ENCODE measurements at regions not wholly inside any gene's neighbourhood (a gene's known extent, or its start where the extent isn't known, plus 50 kb on each side); places are given as distances from the start of the nearest gene placed in this dataset.
A peak's percentile ranks its signal among the peaks of the same experiment; 100 is the strongest.

GRCh38 chr3:145124900-145125678 is 1035.9 kb downstream of the PLOD2 start:
- Histone ChIP-seq H4K91ac (ENCODE audit: low read length) (no peak overlapping the region), H3K14ac (ENCODE audit: low read length in 2 of 2) (no peak overlapping the region), H3K27ac (ENCODE audit: low read length, poor library complexity, severe bottlenecking) (no peak overlapping the region), H2BK15ac (ENCODE audit: low read depth, poor library complexity, severe bottlenecking) (no peak overlapping the region), H3K4me2 (ENCODE audit: low read length, poor library complexity, severe bottlenecking) (no peak overlapping the region), H2AFZ (ENCODE audit: low read depth, low read length) (no peak overlapping the region), H3K18ac (ENCODE audit: low read depth in 1 of 2, low read length in 2 of 2) (no peak overlapping the region), H3K27me3 (ENCODE audit: control insufficient read depth in 1 of 2, insufficient read depth in 1 of 2, low read length in 2 of 2) (no peaks in the 10 kb centered on the region), H3K23ac (ENCODE audit: low read length in 2 of 2) (no peak overlapping the region), H3K4ac (ENCODE audit: low read depth in 1 of 2, low read length in 2 of 2) (no peak overlapping the region), H3K79me1 (replicated peaks; ENCODE audit: low read length, poor library complexity, severe bottlenecking) (no peaks in the 10 kb centered on the region), H2BK12ac (ENCODE audit: low read length in 2 of 2) (no peak overlapping the region), H3K4me1 (ENCODE audit: control insufficient read depth, insufficient read depth, low read depth, low read length) (no peaks in the 10 kb centered on the region), H3K9me3 (ENCODE audit: control insufficient read depth, low read length) (no peaks in the 10 kb centered on the region), H2BK5ac (ENCODE audit: low read depth, low read length, poor library complexity, severe bottlenecking) (no peak overlapping the region), H3K9ac (ENCODE audit: low read length) (no peak overlapping the region), H4K8ac (ENCODE audit: low read length) (no peak overlapping the region), H3K36me3 (ENCODE audit: control insufficient read depth in 1 of 2, insufficient read depth in 2 of 2, low read depth in 1 of 2, low read length in 2 of 2) (no peaks in the 10 kb centered on the region), H2AK5ac (ENCODE audit: low read length, severe bottlenecking) (no peak overlapping the region), H2BK120ac (ENCODE audit: low read depth, low read length) (no peak overlapping the region), H3K4me3 (ENCODE audit: insufficient read depth in 1 of 2, low read depth in 1 of 2, low read length in 2 of 2) (no peak overlapping the region)
- peak; percentile 11 for DNase-seq
- WGBS = 78% methylated on average over 3 of the region's 4 CpGs

- Histone ChIP-seq H3K4me2 (ENCODE audit: low read length, poor library complexity, severe bottlenecking) (no peak overlapping the region), H3K18ac (ENCODE audit: low read depth in 1 of 2, low read length in 2 of 2) (no peak overlapping the region), H2BK15ac (ENCODE audit: low read depth, poor library complexity, severe bottlenecking) (no peak overlapping the region), H2BK12ac (ENCODE audit: low read length in 2 of 2) (no peak overlapping the region), H3K9ac (ENCODE audit: low read length) (no peak overlapping the region), H2BK5ac (ENCODE audit: low read depth, low read length, poor library complexity, severe bottlenecking) (peak overlapping the region; percentile 66), H2AK5ac (ENCODE audit: low read length, severe bottlenecking) (no peak overlapping the region), H4K91ac (ENCODE audit: low read length) (no peak overlapping the region), H3K27me3 (ENCODE audit: control insufficient read depth in 1 of 2, insufficient read depth in 1 of 2, low read length in 2 of 2) (no peaks in the 10 kb centered on the region), H2BK120ac (ENCODE audit: low read depth, low read length) (no peak overlapping the region), H4K8ac (ENCODE audit: low read length) (no peak overlapping the region), H3K4me1 (ENCODE audit: control insufficient read depth, insufficient read depth, low read depth, low read length) (peaks cover 3% of the 10 kb centered on the region), H3K14ac (ENCODE audit: low read length in 2 of 2) (no peak overlapping the region), H3K4ac (ENCODE audit: low read depth in 1 of 2, low read length in 2 of 2) (no peak overlapping the region), H3K9me3 (ENCODE audit: control insufficient read depth, low read length) (no peaks in the 10 kb centered on the region), H2AFZ (ENCODE audit: low read depth, low read length) (no peak overlapping the region), H3K23ac (ENCODE audit: low read length in 2 of 2) (no peak overlapping the region), H3K4me3 (ENCODE audit: insufficient read depth in 1 of 2, low read depth in 1 of 2, low read length in 2 of 2) (no peak overlapping the region), H3K79me1 (replicated peaks; ENCODE audit: low read length, poor library complexity, severe bottlenecking) (no peaks in the 10 kb centered on the region), H3K27ac (ENCODE audit: low read length, poor library complexity, severe bottlenecking) (no peak overlapping the region), H3K36me3 (ENCODE audit: control insufficient read depth in 1 of 2, insufficient read depth in 2 of 2, low read depth in 1 of 2, low read length in 2 of 2) (no peaks in the 10 kb centered on the region)
- no peak for DNase-seq
- 100% methylated on average over 1 of the region's 2 CpGs for WGBS
These were observed 1027.7 kb downstream of the PLOD2 start for GRCh38 chr3:145133281-145133680.

GRCh38 chr3:145134738-145135137 is 1026.2 kb downstream of the PLOD2 start:
- no peak overlapping the region for H3K18ac ChIP-seq (ENCODE audit: low read depth in 1 of 2, low read length in 2 of 2)
- no peak overlapping the region for H2BK5ac ChIP-seq (ENCODE audit: low read depth, low read length, poor library complexity, severe bottlenecking)
- no peak overlapping the region for H2AFZ ChIP-seq (ENCODE audit: low read depth, low read length)
- H3K23ac ChIP-seq (ENCODE audit: low read length in 2 of 2) = no peak overlapping the region
- WGBS = 100% methylated on average over 1 of the region's 2 CpGs
- peaks cover 3% of the 10 kb centered on the region for H3K4me1 ChIP-seq (ENCODE audit: control insufficient read depth, insufficient read depth, low read depth, low read length)
- H2BK12ac ChIP-seq (ENCODE audit: low read length in 2 of 2) = no peak overlapping the region
- no peaks in the 10 kb centered on the region for H3K79me1 ChIP-seq (replicated peaks; ENCODE audit: low read length, poor library complexity, severe bottlenecking)
- DNase-seq = no peak
- H2BK120ac ChIP-seq (ENCODE audit: low read depth, low read length) = no peak overlapping the region
- H3K4me3 ChIP-seq (ENCODE audit: insufficient read depth in 1 of 2, low read depth in 1 of 2, low read length in 2 of 2) = no peak overlapping the region
- H4K8ac ChIP-seq (ENCODE audit: low read length) = no peak overlapping the region
- no peak overlapping the region for H4K91ac ChIP-seq (ENCODE audit: low read length)
- no peak overlapping the region for H3K4me2 ChIP-seq (ENCODE audit: low read length, poor library complexity, severe bottlenecking)
- H2BK15ac ChIP-seq (ENCODE audit: low read depth, poor library complexity, severe bottlenecking) = no peak overlapping the region
- no peaks in the 10 kb centered on the region for H3K27me3 ChIP-seq (ENCODE audit: control insufficient read depth in 1 of 2, insufficient read depth in 1 of 2, low read length in 2 of 2)
- H3K9ac ChIP-seq (ENCODE audit: low read length) = no peak overlapping the region
- H3K4ac ChIP-seq (ENCODE audit: low read depth in 1 of 2, low read length in 2 of 2) = no peak overlapping the region
- no peaks in the 10 kb centered on the region for H3K36me3 ChIP-seq (ENCODE audit: control insufficient read depth in 1 of 2, insufficient read depth in 2 of 2, low read depth in 1 of 2, low read length in 2 of 2)
- no peak overlapping the region for H3K14ac ChIP-seq (ENCODE audit: low read length in 2 of 2)
- no peak overlapping the region for H3K27ac ChIP-seq (ENCODE audit: low read length, poor library complexity, severe bottlenecking)
- no peak overlapping the region for H2AK5ac ChIP-seq (ENCODE audit: low read length, severe bottlenecking)
- no peaks in the 10 kb centered on the region for H3K9me3 ChIP-seq (ENCODE audit: control insufficient read depth, low read length)

GRCh38 chr3:145144361-145144760 is 1016.6 kb downstream of the PLOD2 start:
- no peak for DNase-seq
- no peak overlapping the region for H3K4me2 ChIP-seq (ENCODE audit: low read length, poor library complexity, severe bottlenecking)

More at GRCh38 chr3:145144361-145144760, 1016.6 kb downstream of the PLOD2 start:
- H2BK5ac ChIP-seq (ENCODE audit: low read depth, low read length, poor library complexity, severe bottlenecking) = no peak overlapping the region
- H3K79me1 ChIP-seq (replicated peaks; ENCODE audit: low read length, poor library complexity, severe bottlenecking) = no peaks in the 10 kb centered on the region
- 100% methylated on average over 1 of the region's 3 CpGs for WGBS
- no peaks in the 10 kb centered on the region for H3K36me3 ChIP-seq (ENCODE audit: control insufficient read depth in 1 of 2, insufficient read depth in 2 of 2, low read depth in 1 of 2, low read length in 2 of 2)
- H3K4me3 ChIP-seq (ENCODE audit: insufficient read depth in 1 of 2, low read depth in 1 of 2, low read length in 2 of 2) = no peak overlapping the region
- H3K27ac ChIP-seq (ENCODE audit: low read length, poor library complexity, severe bottlenecking) = no peak overlapping the region
- H3K4me1 ChIP-seq (ENCODE audit: control insufficient read depth, insufficient read depth, low read depth, low read length) = no peaks in the 10 kb centered on the region
- H3K14ac ChIP-seq (ENCODE audit: low read length in 2 of 2) = no peak overlapping the region
- no peak overlapping the region for H2BK120ac ChIP-seq (ENCODE audit: low read depth, low read length)
- H2BK12ac ChIP-seq (ENCODE audit: low read length in 2 of 2) = no peak overlapping the region
- H2AFZ ChIP-seq (ENCODE audit: low read depth, low read length) = no peak overlapping the region
- H2AK5ac ChIP-seq (ENCODE audit: low read length, severe bottlenecking) = no peak overlapping the region
- no peak overlapping the region for H3K9ac ChIP-seq (ENCODE audit: low read length)
- no peak overlapping the region for H3K23ac ChIP-seq (ENCODE audit: low read length in 2 of 2)
- no peaks in the 10 kb centered on the region for H3K9me3 ChIP-seq (ENCODE audit: control insufficient read depth, low read length)
- no peak overlapping the region for H4K8ac ChIP-seq (ENCODE audit: low read length)
- H3K4ac ChIP-seq (ENCODE audit: low read depth in 1 of 2, low read length in 2 of 2) = no peak overlapping the region
- no peak overlapping the region for H4K91ac ChIP-seq (ENCODE audit: low read length)
- H3K27me3 ChIP-seq (ENCODE audit: control insufficient read depth in 1 of 2, insufficient read depth in 1 of 2, low read length in 2 of 2) = no peaks in the 10 kb centered on the region
- no peak overlapping the region for H3K18ac ChIP-seq (ENCODE audit: low read depth in 1 of 2, low read length in 2 of 2)
- no peak overlapping the region for H2BK15ac ChIP-seq (ENCODE audit: low read depth, poor library complexity, severe bottlenecking)
